Smooth muscle cell (in vitro differentiated cells): ENCODE measurements at regions not wholly inside any gene's neighbourhood (a gene's known extent, or its start where the extent isn't known, plus 50 kb on each side); places are given as distances from the start of the nearest gene placed in this dataset.
"Not testable (repeated sequence)": the region's sequence is repeated elsewhere in the genome, so short reads cannot be mapped to it uniquely, and the experiment has no call there.

ENCODE experiments used
- DNase-seq: peaks from one replicate; lab custom pipeline; 2025; ENCODE audit not compliant: unreplicated experiment; lab: John Stamatoyannopoulos, UW
- H2AFZ ChIP-seq: fragments of 200-600 bp; sonication (generic); 2 replicates; pipeline ENCODE4 v1.6.0; 2016; ENCODE audit warnings: antibody characterized with exemption, low read depth, mild to moderate bottlenecking
- H3F3A ChIP-seq: fragments of 200-600 bp; sonication (generic); 2 replicates; pipeline ENCODE4 v1.6.0; 2017; ENCODE audit warnings: antibody characterized with exemption, low read depth
- H3K27ac ChIP-seq: fragments of 200-600 bp; sonication (generic); 2 replicates; pipeline ENCODE4 v1.5.1; 2016; ENCODE audit warnings: low read depth, mild to moderate bottlenecking
- H3K27me3 ChIP-seq: fragments of 200-600 bp; sonication (generic); 2 replicates; pipeline ENCODE4 v1.6.1; 2016; ENCODE audit warnings: low read depth, mild to moderate bottlenecking
- H3K36me3 ChIP-seq: fragments of 200-600 bp; sonication (generic); 2 replicates; pipeline ENCODE4 v1.5.1; 2016; ENCODE audit warnings: low read depth
- H3K4me1 ChIP-seq: fragments of 200-600 bp; sonication (generic); 2 replicates; pipeline ENCODE4 v1.5.1; 2016; ENCODE audit warnings: low read depth
- H3K4me2 ChIP-seq: fragments of 200-600 bp; sonication (generic); 2 replicates; pipeline ENCODE4 v1.6.0; 2016; ENCODE audit warnings: mild to moderate bottlenecking
- H3K4me3 ChIP-seq: fragments of 200-600 bp; sonication (generic); 2 replicates; pipeline ENCODE4 v1.5.1; 2016; ENCODE audit warnings: mild to moderate bottlenecking
- H3K79me2 ChIP-seq: fragments of 200-600 bp; sonication (generic); 2 replicates; pipeline ENCODE4 v1.6.0; 2016; ENCODE audit warnings: low read depth, mild to moderate bottlenecking
- H3K9ac ChIP-seq: fragments of 200-600 bp; sonication (generic); 2 replicates; pipeline ENCODE4 v1.6.0; 2016; ENCODE audit warnings: low read depth
- H3K9me3 ChIP-seq: fragments of 200-600 bp; sonication (generic); replicated peaks from 2 replicates; pipeline ENCODE4 v1.5.1; 2016; ENCODE audit warnings: low read depth
- H4K20me1 ChIP-seq: fragments of 200-600 bp; sonication (generic); 2 replicates; pipeline ENCODE4 v1.6.0; 2016; ENCODE audit warnings: low read depth
- CTCF ChIP-seq: fragments of 200-600 bp; sonication (generic); IDR thresholded peaks from 2 replicates; pipeline ENCODE4 v1.5.1; 2017; ENCODE audit warnings: borderline replicate concordance, mild to moderate bottlenecking, antibody characterized with exemption; ENCODE audit not compliant: insufficient read depth, poor library complexity, severe bottlenecking
- WGBS: methylation state at CpG from one replicate; pipeline ENCODE4 v1.1.7; 2016; ENCODE audit warnings: low lambda C conversion rate; 5-methylcytosine and 5-hydroxymethylcytosine counted together

DNA sequence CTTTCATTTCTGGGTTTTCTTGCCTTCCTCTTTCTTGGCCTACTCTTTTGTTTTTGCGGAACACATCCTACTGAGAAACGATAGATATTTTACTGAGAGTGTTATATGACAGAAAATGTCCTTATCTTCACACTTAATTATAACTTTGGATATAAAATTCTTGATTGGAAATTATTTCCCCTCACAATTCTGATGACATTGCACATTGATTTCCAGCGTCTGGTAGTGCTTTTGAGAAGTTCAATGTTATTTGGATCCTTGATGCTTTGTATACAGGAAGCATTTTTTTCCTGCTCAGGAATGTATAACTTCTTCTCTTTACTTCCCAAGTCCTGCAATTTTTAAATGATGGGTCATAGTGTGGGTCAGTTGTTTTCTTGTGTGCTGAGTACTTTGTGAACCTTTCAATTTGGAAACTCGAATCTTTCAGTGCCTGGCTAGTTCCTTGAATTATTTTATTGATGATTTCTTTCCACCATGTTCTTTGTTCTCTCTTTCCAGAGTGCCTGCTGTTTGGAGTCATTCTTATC lies 183.9 kb downstream of the PDCD6IP start:
- Histone ChIP-seq H3K27ac (no peak overlapping the region), H3K4me1 (no peaks in the 10 kb centered on the region), H3F3A (no peaks in the 10 kb centered on the region), H3K27me3 (peaks cover 6% of the 10 kb centered on the region), H3K4me3 (no peak overlapping the region), H3K79me2 (no peaks in the 10 kb centered on the region), H3K36me3 (no peaks in the 10 kb centered on the region), H2AFZ (no peak overlapping the region), H3K4me2 (no peak overlapping the region), H4K20me1 (no peaks in the 10 kb centered on the region), H3K9ac (no peak overlapping the region), H3K9me3 (no peaks in the 10 kb centered on the region)
- 89% methylated on average over 4 of the region's 4 CpGs for WGBS
- no peak for TF ChIP-seq CTCF
- DNase-seq = no peak

GRCh38 chr3:33982949-33983348 lies 184.5 kb downstream of the PDCD6IP start:
- not testable (repeated sequence) for H3K4me3 ChIP-seq, H3K27ac ChIP-seq
- 100% methylated on average over 1 of the region's 1 CpG for WGBS

DNA sequence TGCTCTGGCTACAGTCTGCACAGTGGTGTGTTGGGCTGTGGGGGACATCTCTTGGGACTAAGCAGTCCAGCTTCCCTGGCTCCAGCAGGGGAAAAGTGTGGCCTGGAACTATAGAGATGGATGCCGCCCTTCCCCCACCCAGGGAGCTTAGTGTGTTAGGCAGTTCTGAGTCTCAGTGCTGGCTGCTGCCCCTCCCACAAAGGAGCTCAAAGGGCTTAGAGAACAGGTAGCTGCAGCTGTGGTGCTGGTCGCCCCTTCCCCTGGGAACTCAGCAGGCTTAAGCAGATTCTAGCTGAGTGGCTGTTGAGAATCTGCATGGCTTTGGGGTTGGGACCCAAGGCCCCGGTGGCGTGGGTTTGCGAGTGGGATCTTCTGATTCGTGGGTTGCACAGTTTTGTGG lies 190.8 kb downstream of the PDCD6IP start:
- Histone ChIP-seq H3K4me1 (no peaks in the 10 kb centered on the region), H3K4me2 (no peak overlapping the region), H3K9ac (no peak overlapping the region), H3K4me3 (no peak overlapping the region), H3K9me3 (no peaks in the 10 kb centered on the region), H3F3A (no peaks in the 10 kb centered on the region), H2AFZ (no peak overlapping the region), H3K79me2 (no peaks in the 10 kb centered on the region), H3K36me3 (no peaks in the 10 kb centered on the region), H3K27ac (no peak overlapping the region), H4K20me1 (no peaks in the 10 kb centered on the region), H3K27me3 (peaks cover 6% of the 10 kb centered on the region)
- DNase-seq = no peak
- 84% methylated on average over 6 of the region's 6 CpGs for WGBS
- no peak for TF ChIP-seq CTCF

More at GRCh38 chr3:33982949-33983348, 184.5 kb downstream of the PDCD6IP start:
- not testable (repeated sequence) for H2AFZ ChIP-seq, H4K20me1 ChIP-seq, H3F3A ChIP-seq, H3K9me3 ChIP-seq, H3K4me1 ChIP-seq, H3K4me2 ChIP-seq, H3K79me2 ChIP-seq, H3K27me3 ChIP-seq, H3K9ac ChIP-seq, H3K36me3 ChIP-seq, DNase-seq

- H4K20me1 ChIP-seq = no peaks in the 10 kb centered on the region
- H3K4me1 ChIP-seq = no peaks in the 10 kb centered on the region
- no peak overlapping the region for H3K4me2 ChIP-seq
- H3K9ac ChIP-seq = no peak overlapping the region
- no peak overlapping the region for H3K4me3 ChIP-seq
- no peak for TF ChIP-seq CTCF
- H3K27me3 ChIP-seq = no peaks in the 10 kb centered on the region
- H3K27ac ChIP-seq = no peak overlapping the region
- H3K79me2 ChIP-seq = no peaks in the 10 kb centered on the region
- no peak for DNase-seq
- no peaks in the 10 kb centered on the region for H3K9me3 ChIP-seq
- no peaks in the 10 kb centered on the region for H3K36me3 ChIP-seq
- 54% methylated on average over 1 of the region's 1 CpG for WGBS
- no peaks in the 10 kb centered on the region for H3F3A ChIP-seq
- H2AFZ ChIP-seq = no peak overlapping the region
Observed at GRCh38 chr3:33991673-33992072, 193.2 kb downstream of the PDCD6IP start.
